WTC11 (cell line): ENCODE measurements at regions not wholly inside any gene's neighbourhood (a gene's known extent, or its start where the extent isn't known, plus 50 kb on each side); places are given as distances from the start of the nearest gene placed in this dataset.
A peak's percentile ranks its signal among the peaks of the same experiment; 100 is the strongest.

ENCODE experiments used
- CBFB ChIP-seq: sonication (generic); formaldehyde crosslinking; IDR thresholded peaks from 2 replicates; pipeline ENCODE4 v1.8.1; 2022; ENCODE audit warnings: mild to moderate bottlenecking, low read depth, missing genetic modification reagents
- CDX4 ChIP-seq: fragments of 250-450 bp; sonication (Bioruptor Pico); IDR thresholded peaks from 2 replicates; pipeline ENCODE4 v1.9.0; 2021; ENCODE audit warnings: moderate library complexity, mild to moderate bottlenecking, inconsistent platforms, borderline replicate concordance
- CTCF ChIP-seq: fragments of 200-600 bp; IDR thresholded peaks from 2 replicates; pipeline ENCODE4 v1.8.0; 2022; ENCODE audit warnings: antibody characterized with exemption
- E2F1 ChIP-seq: sonication (generic); formaldehyde crosslinking; IDR thresholded peaks from 2 replicates; pipeline ENCODE4 v1.8.0; 2022; ENCODE audit warnings: mild to moderate bottlenecking, missing genetic modification reagents
- E2F4 ChIP-seq: sonication (generic); formaldehyde crosslinking; IDR thresholded peaks from 2 replicates; pipeline ENCODE4 v1.8.1; 2022; ENCODE audit warnings: low read depth, mild to moderate bottlenecking, moderate library complexity, missing genetic modification reagents, borderline replicate concordance
- ERG ChIP-seq: fragments of 250-450 bp; sonication (Bioruptor Pico); IDR thresholded peaks from 2 replicates; pipeline ENCODE4 v1.8.0; 2021; ENCODE audit warnings: mild to moderate bottlenecking
- ESRRA ChIP-seq: sonication (generic); formaldehyde crosslinking; IDR thresholded peaks from 2 replicates; pipeline ENCODE4 v1.8.1; 2022; ENCODE audit warnings: mild to moderate bottlenecking, missing genetic modification reagents, borderline replicate concordance
- ETV6 ChIP-seq: sonication (generic); formaldehyde crosslinking; IDR thresholded peaks from 2 replicates; pipeline ENCODE4 v1.8.1; 2022; ENCODE audit warnings: mild to moderate bottlenecking, missing genetic modification reagents
- FOXK1 ChIP-seq: sonication (generic); formaldehyde crosslinking; IDR thresholded peaks from 2 replicates; pipeline ENCODE4 v1.8.0; 2022; ENCODE audit warnings: mild to moderate bottlenecking, moderate library complexity, missing genetic modification reagents
- HMGXB4 ChIP-seq: sonication (generic); formaldehyde crosslinking; IDR thresholded peaks from 2 replicates; pipeline ENCODE4 v1.8.1; 2023; ENCODE audit warnings: mild to moderate bottlenecking, moderate library complexity, missing genetic modification reagents
- IRF1 ChIP-seq: sonication (generic); formaldehyde crosslinking; IDR thresholded peaks from 2 replicates; pipeline ENCODE4 v1.8.0; 2023; ENCODE audit warnings: missing genetic modification reagents
- IRF2 ChIP-seq: sonication (generic); formaldehyde crosslinking; IDR thresholded peaks from 2 replicates; pipeline ENCODE4 v1.8.0; 2022; ENCODE audit warnings: low read depth, missing genetic modification reagents, borderline replicate concordance
- JUN ChIP-seq: sonication (generic); formaldehyde crosslinking; IDR thresholded peaks from 2 replicates; pipeline ENCODE4 v1.8.0; 2023; ENCODE audit warnings: mild to moderate bottlenecking, missing genetic modification reagents
- KAT7 ChIP-seq: sonication (generic); formaldehyde crosslinking; IDR thresholded peaks from 2 replicates; pipeline ENCODE4 v1.8.1; 2023; ENCODE audit warnings: missing genetic modification reagents, mild to moderate bottlenecking, borderline replicate concordance
- MAX ChIP-seq: sonication (generic); formaldehyde crosslinking; IDR thresholded peaks from 2 replicates; pipeline ENCODE4 v1.8.0; 2022; ENCODE audit warnings: mild to moderate bottlenecking, missing genetic modification reagents
- MXD4 ChIP-seq: fragments of 250-450 bp; sonication (Bioruptor Pico); IDR thresholded peaks from 2 replicates; pipeline ENCODE4 v1.8.0; 2021; ENCODE audit warnings: mild to moderate bottlenecking, moderate library complexity, borderline replicate concordance
- NFE2L1 ChIP-seq: sonication (generic); formaldehyde crosslinking; IDR thresholded peaks from 2 replicates; pipeline ENCODE4 v1.8.1; 2023; ENCODE audit warnings: missing genetic modification reagents
- NFYB ChIP-seq: sonication (generic); formaldehyde crosslinking; conservative IDR thresholded peaks from 2 replicates; pipeline ENCODE4 v1.8.0; 2022; ENCODE audit warnings: low read depth, missing genetic modification reagents
- NR1H2 ChIP-seq: sonication (generic); formaldehyde crosslinking; IDR thresholded peaks from 2 replicates; pipeline ENCODE4 v1.9.0; 2021; ENCODE audit warnings: mild to moderate bottlenecking, moderate library complexity, missing genetic modification reagents
- NR3C1 ChIP-seq: sonication (generic); formaldehyde crosslinking; conservative IDR thresholded peaks from 2 replicates; pipeline ENCODE4 v1.8.1; 2023; ENCODE audit warnings: low read depth, mild to moderate bottlenecking, missing genetic modification reagents
- OVOL2 ChIP-seq: fragments of 250-450 bp; sonication (Bioruptor Pico); IDR thresholded peaks from 2 replicates; pipeline ENCODE4 v1.9.0; 2021; ENCODE audit warnings: mild to moderate bottlenecking, borderline replicate concordance
- RELA ChIP-seq: sonication (generic); formaldehyde crosslinking; IDR thresholded peaks from 2 replicates; pipeline ENCODE4 v1.8.1; 2022; ENCODE audit warnings: missing genetic modification reagents, mild to moderate bottlenecking, borderline replicate concordance
- RORB ChIP-seq: fragments of 250-450 bp; sonication (Bioruptor Pico); IDR thresholded peaks from 2 replicates; pipeline ENCODE4 v1.9.0; 2021; ENCODE audit warnings: mild to moderate bottlenecking
- TEAD1 ChIP-seq: sonication (generic); formaldehyde crosslinking; IDR thresholded peaks from 2 replicates; pipeline ENCODE4 v1.8.0; 2022; ENCODE audit warnings: mild to moderate bottlenecking, missing genetic modification reagents
- USF2 ChIP-seq: sonication (generic); formaldehyde crosslinking; IDR thresholded peaks from 2 replicates; pipeline ENCODE4 v1.8.1; 2023; ENCODE audit warnings: mild to moderate bottlenecking, missing genetic modification reagents, moderate library complexity
- ZNF121 ChIP-seq: sonication (generic); formaldehyde crosslinking; IDR thresholded peaks from 2 replicates; pipeline ENCODE4 v1.8.0; 2023; ENCODE audit warnings: missing genetic modification reagents
- ZNF138 ChIP-seq: sonication (generic); formaldehyde crosslinking; conservative IDR thresholded peaks from 2 replicates; pipeline ENCODE4 v1.8.1; 2022; ENCODE audit warnings: mild to moderate bottlenecking, moderate library complexity, missing genetic modification reagents
- ZNF317 ChIP-seq: sonication (generic); formaldehyde crosslinking; IDR thresholded peaks from 2 replicates; pipeline ENCODE4 v1.8.1; 2023; ENCODE audit warnings: low read depth, mild to moderate bottlenecking, moderate library complexity, missing genetic modification reagents, borderline replicate concordance
- ZNF416 ChIP-seq: fragments of 250-450 bp; sonication (Bioruptor Pico); IDR thresholded peaks from 2 replicates; pipeline ENCODE4 v1.9.0; 2021; ENCODE audit warnings: mild to moderate bottlenecking, inconsistent platforms
- ZNF423 ChIP-seq: fragments of 250-450 bp; sonication (Bioruptor Pico); IDR thresholded peaks from 2 replicates; pipeline ENCODE4 v2.1.2; 2022; ENCODE audit warnings: mild to moderate bottlenecking, moderate library complexity

- TF ChIP-seq E2F1 (CRISPR knock-in tag) (no peak), USF2 (CRISPR knock-in tag) (no peak), CBFB (CRISPR knock-in tag) (no peak), RORB (CRISPR knock-in tag) (no peak), JUN (CRISPR knock-in tag) (no peak), NFE2L1 (CRISPR knock-in tag) (no peak), ZNF121 (CRISPR knock-in tag) (0 out of 2 replicates have a peak, but pooled peaks have one; percentile 8), KAT7 (CRISPR knock-in tag) (no peak), CTCF (peak; percentile 87), NR3C1 (CRISPR knock-in tag) (no peak), TEAD1 (peak; percentile 49; the same call in 1 of the 2 replicates), FOXK1 (CRISPR knock-in tag) (0 out of 2 replicates have a peak, but pooled peaks have one; percentile 20), NFYB (CRISPR knock-in tag) (no peak), MXD4 (CRISPR knock-in tag) (no peak), MAX (CRISPR knock-in tag) (peak; percentile 65), CDX4 (CRISPR knock-in tag) (no peak), HMGXB4 (peak; percentile 90; the same call in 1 of the 2 replicates), NR1H2 (CRISPR knock-in tag) (no peak), RELA (CRISPR knock-in tag) (no peak), ESRRA (no peak), ZNF416 (CRISPR knock-in tag) (no peak), IRF2 (no peak), E2F4 (CRISPR knock-in tag) (no peak), IRF1 (CRISPR knock-in tag) (no peak), ZNF317 (CRISPR knock-in tag) (no peak), OVOL2 (CRISPR knock-in tag) (no peak), ZNF138 (no peak), ZNF423 (CRISPR knock-in tag) (no peak), ERG (CRISPR knock-in tag) (no peak), ETV6 (peak; percentile 91)
Measured at GRCh38 chr5:135191084-135191826, 157.2 kb upstream of the PITX1 start (continued).
